ENCODE measurements at regions not wholly inside any gene's neighbourhood (a gene's known extent, or its start where the extent isn't known, plus 50 kb on each side); places are given as distances from the start of the nearest gene placed in this dataset.

GRCh38 chr3:62926494-62926893, 51.3 kb upstream of the CADPS start:
- no peak for DNase-seq (ENCODE audit: low read depth)
- H3K4me3 ChIP-seq (ENCODE audit: low read length): no peak overlapping the region
- no peak for TF ChIP-seq CTCF (conservative IDR thresholded peaks at IDR 0.05; ENCODE audit: low read depth, low read length)

GRCh38 chr3:62928256-62928655, 53.0 kb upstream of the CADPS start:
- DNase-seq (ENCODE audit: low read depth): no peak
- H3K4me3 ChIP-seq (ENCODE audit: low read length): no peak overlapping the region
- TF ChIP-seq CTCF (conservative IDR thresholded peaks at IDR 0.05; ENCODE audit: low read depth, low read length): no peak

- no peak for DNase-seq (ENCODE audit: low read depth)
- H3K4me3 ChIP-seq (ENCODE audit: low read length): no peak overlapping the region
- TF ChIP-seq CTCF (conservative IDR thresholded peaks at IDR 0.05; ENCODE audit: low read depth, low read length): no peak
These were observed 54.6 kb upstream of the CADPS start for GRCh38 chr3:62929771-62930170.

- no peak for TF ChIP-seq CTCF (conservative IDR thresholded peaks at IDR 0.05; ENCODE audit: low read depth, low read length)
- no peak overlapping the region for H3K4me3 ChIP-seq (ENCODE audit: low read length)
- no peak for DNase-seq (ENCODE audit: low read depth)
These were observed 60.6 kb upstream of the CADPS start for GRCh38 chr3:62935793-62936192.

- no peak overlapping the region for H3K4me3 ChIP-seq (ENCODE audit: low read length)
- no peak for DNase-seq (ENCODE audit: low read depth)
These were observed 61.5 kb upstream of the CADPS start for GRCh38 chr3:62936626-62937254.

GRCh38 chr3:62938583-62938982, 63.4 kb upstream of the CADPS start:
- no peak for DNase-seq (ENCODE audit: low read depth)
- TF ChIP-seq CTCF (conservative IDR thresholded peaks at IDR 0.05; ENCODE audit: low read depth, low read length): no peak
- no peak overlapping the region for H3K4me3 ChIP-seq (ENCODE audit: low read length)

More at GRCh38 chr3:62936626-62937254, 61.5 kb upstream of the CADPS start:
- no peak for TF ChIP-seq CTCF (conservative IDR thresholded peaks at IDR 0.05; ENCODE audit: low read depth, low read length)

GRCh38 chr3:62939707-62940106, 64.5 kb upstream of the CADPS start:
- H3K4me3 ChIP-seq (ENCODE audit: low read length): no peak overlapping the region
- DNase-seq (ENCODE audit: low read depth): no peak
- TF ChIP-seq CTCF (conservative IDR thresholded peaks at IDR 0.05; ENCODE audit: low read depth, low read length): no peak
